COLO829 (cell line): ENCODE measurements at regions not wholly inside any gene's neighbourhood (a gene's known extent, or its start where the extent isn't known, plus 50 kb on each side); places are given as distances from the start of the nearest gene placed in this dataset.

Source experiments
- DNase-seq: peaks from one replicate; pipeline ENCODE4 v3.0.0; 2012; ENCODE audit warnings: low spot score

DNA sequence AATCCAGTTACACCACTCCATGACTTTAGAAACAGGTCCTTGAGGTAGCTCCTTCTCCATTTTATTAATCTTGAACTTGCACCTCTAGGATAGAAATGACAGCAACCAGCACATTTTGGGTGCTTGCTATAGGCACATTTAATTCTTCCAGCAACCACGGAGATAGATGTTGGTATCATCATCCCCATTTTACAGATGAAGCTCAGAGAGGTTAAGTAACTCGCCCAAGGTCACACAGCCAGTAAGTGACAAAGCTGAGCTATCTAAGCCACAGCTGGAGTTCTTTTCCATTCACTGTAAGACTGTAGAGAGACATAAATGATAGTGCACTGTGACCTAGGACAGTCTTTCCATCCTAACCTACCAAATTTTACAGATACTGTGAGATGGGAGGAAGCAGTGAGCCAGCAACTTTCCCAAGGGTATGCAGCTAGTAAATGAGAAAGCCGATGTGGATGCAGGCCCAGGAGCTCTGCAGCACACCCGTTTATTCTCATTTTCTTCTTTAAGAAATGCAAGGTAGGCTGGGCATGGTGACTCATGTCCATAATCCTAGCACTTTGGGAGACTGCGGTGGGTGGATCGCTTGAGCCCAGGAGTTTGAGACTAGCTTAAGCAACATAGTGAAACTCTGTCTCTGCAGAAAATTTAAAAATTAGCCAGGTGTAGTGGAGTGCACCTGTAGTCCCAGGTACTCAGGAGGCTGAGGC, 103.2 kb downstream of the TBX5 start:
- no peak for DNase-seq

DNA sequence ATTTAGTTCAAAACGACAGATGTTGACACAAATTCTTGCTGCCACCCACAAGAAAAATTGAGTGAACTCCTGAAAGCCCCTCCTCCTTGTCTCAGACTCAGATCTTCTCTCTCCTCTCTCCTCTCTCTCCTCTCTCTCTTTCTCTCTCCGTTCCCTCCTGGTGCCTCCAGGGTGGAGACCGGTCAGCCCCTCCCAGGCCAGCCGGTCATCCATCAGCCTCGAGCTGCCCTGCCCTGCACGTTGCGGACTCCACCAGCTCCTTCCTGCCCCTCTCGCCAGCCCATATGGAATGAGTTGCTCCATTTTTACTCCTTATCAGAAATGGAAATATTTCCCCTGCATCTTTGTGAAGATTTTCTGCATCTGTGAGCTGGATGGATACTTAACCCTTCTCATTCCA, 103.8 kb downstream of the TBX5 start:
- DNase-seq, result no peak

DNA sequence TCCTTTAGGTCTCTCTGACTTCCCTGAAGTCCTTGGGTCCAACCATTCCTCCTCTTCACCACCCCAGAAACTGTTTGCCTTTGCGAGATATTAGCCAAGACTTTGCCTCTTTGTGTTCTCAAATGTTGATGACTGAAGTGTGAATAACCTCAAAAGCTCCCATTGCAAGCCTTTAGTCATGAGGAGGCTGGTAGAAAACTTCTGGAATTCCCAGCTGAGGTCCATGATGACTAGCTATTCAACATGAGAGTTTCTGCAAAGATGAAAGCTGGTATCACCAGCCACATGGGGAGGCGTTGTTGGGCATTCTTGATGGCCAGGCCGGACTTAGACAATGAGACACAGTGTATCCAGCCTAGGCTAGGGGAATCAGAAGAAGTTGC, 111.7 kb downstream of the TBX5 start:
- DNase-seq, result no peak

DNA sequence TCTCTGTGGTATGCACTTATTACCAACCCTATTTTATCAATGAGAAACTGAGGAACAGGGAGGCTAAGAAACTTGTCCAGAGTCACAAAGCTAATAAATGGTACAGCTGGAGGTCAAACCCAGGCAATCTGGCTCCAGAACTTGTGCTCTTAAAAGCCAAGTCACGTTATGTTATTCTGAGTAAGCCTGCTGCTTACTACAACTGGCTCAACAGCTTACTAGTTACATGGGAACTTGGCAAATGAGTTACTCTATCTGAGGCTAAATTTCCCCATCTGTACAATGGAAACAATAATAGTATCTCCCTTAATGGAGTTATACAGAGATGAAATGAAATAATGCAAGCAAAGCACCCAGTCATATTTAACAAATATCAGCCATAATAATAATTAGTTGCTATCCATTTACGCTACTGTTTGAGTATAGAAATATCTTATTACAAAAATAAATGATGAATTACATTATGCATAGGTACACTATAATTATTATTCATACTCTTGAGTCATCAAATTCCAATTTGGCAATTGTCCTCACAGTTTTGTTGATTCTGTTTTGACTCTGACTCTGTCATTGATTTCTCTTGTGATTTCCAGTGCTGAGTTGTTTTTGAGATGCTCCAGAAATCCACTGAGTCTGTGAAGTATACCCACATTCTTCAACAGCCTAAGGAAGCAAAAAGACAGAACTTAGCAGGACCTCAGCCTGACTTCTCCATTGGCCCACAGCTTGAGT, 112.2 kb downstream of the TBX5 start:
- no peak for DNase-seq

DNA sequence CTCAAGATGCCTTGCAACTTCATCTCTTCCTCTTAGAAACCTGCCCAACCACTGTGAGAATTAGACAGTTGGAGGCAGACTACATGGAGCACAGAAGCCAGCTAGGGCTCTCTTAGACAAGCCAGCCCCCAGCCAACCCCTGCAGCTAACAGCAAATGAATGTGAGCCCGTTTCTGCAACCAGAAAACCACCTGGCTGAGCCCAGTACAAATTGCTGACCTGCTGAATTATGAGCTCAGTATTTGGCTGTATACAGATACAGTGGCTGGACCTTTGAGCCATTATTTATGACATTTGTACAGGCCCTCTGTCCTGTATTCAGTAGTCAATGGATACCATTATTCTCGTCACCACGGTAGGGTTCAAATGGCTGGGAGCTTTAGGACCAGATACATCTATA, 112.9 kb downstream of the TBX5 start:
- DNase-seq, result no peak

DNA sequence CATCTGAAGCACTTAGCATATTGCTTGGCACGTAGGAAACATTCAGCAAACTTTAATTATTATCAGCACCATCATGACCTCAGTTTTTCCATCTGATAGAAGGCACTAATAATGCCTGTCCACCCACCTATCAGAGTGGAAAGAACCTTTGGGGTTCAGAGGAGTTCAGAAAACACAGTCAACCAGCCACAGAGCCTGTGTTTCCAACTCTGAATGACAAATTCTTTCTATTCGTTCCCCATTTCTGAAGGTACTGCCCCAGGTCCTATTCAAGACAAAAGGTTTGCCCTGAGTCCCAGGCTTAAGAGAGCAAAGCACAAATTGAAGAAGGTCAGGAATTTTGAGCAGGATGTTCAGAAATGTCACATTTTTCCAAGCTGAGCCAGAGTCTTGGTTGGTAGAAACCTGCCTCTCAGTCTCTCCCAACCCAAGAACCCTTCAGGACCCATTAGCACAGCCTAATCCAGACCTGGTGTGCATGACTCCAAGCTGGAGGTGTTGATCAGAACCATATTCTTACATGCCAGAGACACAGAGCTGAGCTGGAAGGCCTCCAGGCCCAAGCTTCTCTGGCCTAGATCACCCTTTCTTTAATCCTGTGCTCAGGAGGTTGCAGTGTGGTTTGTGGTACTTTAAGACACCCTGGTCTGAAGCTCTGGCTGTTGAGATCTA, 114.4 kb downstream of the TBX5 start:
- no peak for DNase-seq

DNA sequence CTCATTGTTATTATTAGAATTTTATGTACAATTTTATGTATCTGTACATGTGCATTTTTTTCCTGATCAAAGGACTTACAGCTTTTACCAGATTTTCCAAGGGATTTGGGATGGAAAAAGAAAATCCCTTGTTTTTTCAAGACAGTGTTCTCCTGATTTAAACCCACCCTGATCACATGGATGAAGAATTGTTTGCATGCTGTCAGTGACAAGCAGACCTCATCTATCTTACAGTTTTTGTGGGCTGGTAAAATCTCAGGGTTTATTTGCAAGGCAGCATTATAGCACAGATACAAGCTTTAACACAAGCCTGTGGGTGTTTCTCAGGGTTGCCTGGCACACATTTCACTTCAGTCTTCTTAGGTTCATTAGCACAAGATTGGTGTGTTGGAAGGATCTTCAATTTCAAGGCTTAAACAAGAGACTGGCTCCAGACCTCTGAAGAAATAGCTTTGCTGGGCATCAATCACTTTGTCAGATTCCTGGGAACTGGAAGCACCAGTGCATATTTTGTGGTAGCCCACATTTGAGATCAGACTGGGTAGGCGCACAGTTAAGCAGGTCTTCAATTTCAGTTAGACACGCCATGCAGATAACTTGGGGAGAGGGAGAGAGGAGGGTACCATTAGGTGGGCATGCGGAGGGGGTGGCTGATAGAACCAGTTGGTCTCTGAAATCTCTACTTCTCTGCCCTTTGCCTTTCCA, 118.0 kb downstream of the TBX5 start:
- no peak for DNase-seq

DNA sequence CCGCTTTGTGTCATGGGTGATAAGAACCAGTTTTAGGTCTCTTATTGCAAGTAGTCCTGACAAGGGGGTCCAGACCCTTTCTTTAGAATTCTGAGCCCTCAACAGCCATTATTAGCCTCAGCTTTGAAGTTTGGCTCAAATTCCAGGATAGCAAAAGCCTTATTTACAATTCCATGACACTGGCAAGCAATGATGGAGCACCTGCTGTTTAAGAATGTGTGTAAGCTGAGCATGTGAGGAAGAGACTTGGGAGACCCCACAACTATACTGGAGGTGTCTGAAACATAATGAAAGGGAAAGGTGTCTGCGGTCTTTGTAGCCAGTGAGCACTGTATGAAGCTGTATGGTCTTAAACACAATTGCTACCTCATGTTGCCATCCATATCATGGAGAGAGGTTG, 119.8 kb downstream of the TBX5 start:
- DNase-seq, result no peak

DNA sequence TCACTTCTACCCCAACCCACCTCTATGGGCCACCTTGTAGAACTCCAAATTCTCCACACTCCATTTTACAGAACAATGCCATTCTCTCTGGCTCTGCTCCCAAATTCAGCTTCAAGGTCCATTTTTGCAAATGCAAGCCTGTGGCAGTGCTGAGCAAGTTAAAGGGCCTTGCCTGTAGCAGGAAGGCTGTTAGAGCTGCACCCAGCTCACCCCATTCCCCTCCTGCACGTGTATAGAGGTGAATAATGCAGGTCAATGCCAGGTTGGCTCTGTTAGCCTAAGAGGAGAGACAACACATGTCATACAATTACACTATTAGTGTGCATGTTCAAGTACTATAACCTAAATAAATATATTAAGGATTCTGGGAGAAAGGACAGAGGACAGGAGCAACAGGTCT, 120.4 kb downstream of the TBX5 start:
- DNase-seq, result no peak

DNA sequence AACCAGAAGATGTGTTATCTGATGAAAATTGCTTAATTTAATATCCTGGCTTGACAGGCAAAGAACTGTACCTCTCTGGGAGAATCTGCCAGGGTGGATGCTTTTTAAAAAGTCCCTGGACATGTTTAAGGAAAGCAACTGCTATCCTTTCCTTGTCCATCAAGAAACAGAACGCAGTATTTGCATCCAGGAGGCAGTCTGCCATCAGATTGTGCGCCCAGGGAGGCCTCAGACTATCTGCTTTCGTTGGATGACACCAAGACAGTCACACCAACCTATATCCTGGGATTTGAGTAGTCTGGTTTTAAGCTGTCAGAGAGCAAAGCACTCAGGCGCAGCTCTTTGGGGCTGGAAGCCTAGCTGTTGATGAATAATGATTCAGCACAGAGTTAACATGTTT, 121.9 kb downstream of the TBX5 start:
- no peak for DNase-seq

DNA sequence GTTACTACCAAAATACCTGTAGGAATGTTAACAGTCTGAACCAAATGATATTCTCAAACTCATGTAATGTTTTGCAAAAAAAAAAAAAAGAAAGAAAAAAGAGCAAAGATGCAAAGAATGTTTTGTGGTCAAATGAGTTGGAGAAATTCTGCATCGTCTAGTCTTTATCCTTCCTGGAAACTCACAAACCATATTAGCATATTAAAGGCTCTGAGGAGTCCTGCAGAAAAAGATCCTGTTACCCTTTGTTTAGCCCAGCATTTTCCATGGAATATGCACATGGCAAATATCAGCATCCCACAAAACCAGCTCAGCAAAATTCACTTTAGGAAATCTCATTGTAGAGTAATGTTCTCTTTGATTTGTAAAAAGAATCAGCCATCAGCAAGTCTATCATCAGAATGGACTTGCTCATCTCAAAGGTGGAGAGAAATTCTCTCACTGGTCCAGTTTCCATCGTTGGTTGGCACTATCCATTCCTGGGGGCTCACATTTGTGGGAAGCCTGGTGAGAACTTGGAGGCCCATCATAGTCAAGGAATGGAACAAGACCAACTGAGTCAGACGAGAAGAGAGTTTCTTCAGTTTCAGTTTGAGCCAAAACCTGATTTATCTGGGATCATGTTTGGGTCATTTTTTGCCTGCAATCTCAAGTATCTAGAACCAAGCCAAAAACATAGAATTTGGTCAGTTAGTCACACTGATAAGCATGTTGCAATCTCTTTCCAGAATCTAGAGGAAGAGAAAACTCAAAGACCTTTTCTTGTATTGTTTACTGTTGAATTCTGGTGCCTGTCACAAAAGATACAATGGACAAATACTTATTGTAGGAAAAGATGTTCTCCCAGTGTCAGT, 129.8 kb downstream of the TBX5 start:
- no peak for DNase-seq

DNA sequence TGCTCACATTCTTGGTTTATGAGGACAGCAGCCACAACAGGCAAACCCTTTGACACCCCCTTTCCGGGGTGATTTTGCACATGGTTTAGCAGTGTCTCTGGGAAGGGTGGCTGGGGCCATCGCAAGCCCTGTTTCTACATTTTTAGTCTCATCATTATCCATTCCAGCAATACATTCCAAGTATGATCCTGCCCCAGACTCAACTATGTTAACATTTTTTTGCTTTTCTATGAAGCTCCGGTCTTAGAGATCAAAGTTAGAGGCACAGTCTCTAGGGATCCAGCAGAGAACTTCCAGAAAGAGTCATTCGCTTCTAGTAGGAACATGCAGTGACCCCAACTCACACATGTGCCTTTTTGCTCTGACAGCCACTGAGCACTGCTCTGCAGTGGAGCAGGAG, 130.9 kb downstream of the TBX5 start:
- DNase-seq, result no peak

DNA sequence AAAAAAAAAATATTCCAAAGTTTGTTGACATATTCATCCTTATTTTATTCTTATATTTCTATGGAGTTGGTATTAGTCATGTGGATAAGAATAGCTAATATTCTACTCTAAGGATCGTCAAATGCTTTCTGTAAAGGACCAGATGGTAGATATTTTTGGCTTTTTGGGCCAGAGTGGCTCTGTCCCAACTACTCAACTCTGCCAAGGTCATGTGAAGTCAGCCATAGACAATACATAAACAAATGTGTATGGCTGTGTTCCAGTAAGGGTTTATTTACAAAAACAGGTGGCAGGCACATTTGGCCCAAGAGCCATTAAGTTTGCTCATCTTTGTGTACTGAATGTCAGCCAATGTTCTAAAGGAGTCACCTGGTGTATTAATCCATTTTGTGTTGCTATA, 131.8 kb downstream of the TBX5 start:
- no peak for DNase-seq

DNA sequence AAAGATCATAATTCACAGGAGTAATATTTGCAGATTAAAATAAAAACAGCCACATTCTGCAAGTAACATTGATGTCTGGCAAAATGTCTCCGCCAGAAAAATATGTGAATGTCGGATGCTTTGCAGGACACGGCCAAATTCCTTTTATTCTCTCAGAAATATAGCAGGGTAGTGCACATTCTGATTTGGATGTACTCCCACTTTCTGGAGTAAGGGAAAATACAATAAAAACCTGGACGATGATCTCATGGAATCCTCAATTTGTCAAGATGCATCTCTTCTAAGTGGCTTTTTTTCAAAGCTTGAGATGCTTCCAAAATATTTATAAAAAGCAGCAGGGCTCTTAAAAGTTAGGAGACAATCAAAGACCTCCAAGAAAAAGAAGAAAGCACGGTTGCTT, 133.3 kb downstream of the TBX5 start:
- DNase-seq, result no peak

DNA sequence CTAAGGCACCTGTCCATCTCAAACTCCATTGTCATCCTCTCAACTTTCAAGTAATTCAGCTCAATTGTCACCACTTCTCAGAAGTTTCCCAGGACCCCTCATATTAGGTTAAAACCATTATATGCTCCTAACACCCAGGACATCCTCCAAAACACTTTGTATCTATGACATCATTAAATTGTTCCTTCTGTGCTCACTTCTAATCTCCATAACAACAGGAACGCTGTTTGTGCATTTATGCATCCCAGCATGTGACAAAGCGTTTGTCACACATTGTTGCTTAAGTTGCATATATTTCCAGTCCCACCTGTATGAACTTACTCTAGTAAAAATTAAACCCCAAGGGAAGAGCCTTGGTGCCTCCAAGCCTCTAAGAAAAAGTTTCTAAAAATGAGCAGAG, 133.9 kb downstream of the TBX5 start:
- no peak for DNase-seq

DNA sequence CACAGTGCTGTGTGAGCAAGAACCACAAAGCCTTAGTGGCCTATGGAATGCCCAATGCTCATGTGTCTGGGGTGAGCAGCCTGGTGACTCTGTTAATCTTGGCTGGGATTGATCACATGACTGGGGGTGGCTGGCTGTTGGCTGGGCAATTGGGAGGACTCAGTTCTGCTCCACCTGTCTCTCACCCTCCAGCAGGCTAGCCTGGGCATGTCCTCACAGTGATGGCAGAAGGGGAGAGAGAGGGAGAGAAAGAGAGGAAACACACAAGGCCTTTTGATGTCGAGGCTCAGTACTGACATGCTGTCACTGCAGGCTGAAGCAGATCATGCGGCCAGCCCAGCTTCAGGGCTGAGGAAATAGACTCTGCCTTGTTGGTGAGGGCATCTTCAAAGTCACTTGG, 136.8 kb downstream of the TBX5 start:
- DNase-seq, result no peak

DNA sequence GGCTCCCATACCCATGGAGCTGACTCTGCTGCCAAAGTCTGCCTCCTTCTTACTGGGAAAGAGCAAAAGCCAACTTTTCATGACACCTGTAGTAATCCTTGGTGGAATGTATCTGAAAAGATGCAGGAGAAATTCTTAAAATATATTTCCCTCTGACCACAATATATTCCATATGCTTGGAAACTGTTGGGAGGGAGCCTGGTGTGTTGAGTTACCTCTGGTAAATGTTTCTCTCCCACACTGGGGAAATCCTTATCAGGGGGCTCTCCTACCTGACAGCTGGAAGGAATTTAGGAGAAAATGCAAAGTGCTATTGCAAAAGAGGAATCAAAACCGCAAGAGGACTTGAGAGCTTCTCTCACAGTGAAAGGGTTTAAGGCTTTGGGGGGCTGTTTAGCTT, 139.4 kb downstream of the TBX5 start:
- DNase-seq, result no peak

DNA sequence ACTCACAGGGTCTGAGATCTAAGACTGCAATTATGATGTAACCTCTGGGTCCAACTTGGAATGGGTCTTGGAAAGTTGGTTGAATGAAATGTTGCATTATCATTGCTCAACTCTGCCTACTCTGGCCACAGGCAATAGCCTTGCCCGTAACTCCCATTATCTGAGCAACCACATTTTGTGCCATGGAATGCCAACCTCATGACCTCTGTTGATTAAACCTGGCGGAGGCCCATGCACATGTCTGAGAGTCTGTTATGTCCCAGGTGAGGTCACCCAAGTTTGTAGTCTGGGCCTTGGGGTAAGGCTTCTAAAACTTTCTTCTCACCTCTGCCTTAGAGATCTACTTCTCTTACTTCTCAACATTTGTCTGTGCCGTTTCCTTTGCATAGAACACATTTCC, 140.9 kb downstream of the TBX5 start:
- DNase-seq, result no peak

DNA sequence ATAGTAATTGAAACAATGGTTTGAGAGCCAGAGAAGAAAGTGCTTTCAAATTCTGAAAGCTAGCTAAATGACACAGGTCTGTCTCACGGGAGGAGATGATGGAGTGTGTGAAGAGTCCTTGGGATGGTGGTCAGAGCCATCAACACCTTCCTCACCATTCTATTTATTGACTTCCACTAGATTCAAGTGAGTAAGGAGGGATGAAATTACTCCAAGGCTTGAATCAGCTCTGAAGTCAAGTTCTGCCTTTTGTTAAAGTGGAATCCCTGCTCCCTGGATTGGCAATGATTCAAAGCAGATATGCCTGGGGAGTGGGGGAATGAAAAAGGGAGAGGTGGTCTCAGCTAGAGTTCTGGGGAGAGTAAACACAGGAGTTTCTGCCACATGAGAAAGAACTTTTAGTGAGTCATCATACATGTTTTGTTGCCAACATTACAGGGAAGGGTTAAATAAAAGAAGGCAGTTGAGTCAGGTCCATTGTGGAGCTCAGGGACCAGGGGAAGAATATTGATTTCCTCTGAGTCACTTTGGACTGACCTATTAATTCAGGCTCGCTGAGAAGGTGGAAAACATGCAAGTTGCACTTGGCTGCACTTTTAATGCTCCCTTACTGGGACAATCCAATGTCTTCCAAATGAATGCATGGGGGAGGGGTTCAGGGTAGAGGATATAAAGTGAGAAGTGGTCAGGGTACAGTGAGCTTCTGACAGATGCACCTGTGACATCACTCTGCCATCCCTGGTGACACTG, 142.7 kb downstream of the TBX5 start:
- DNase-seq, result no peak

DNA sequence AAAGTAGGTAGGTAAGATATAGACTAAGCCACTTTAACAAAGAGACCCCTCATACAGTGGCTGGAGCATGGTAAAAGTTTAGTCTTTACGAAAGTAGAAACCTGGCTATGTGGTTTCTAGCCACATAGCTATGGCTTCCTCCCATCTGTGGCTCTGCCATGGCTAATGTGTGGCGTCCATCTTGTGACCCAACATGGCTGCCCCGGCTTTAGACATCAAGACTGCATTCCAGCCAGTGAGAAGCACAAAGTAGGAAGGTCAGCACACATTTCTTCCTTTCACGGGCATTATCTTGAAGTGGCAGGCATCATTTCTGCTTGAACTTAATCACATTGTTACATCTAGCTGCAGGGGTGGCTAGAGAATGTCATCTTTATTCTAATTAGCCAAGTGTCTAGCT, 148.3 kb downstream of the TBX5 start:
- DNase-seq, result no peak

DNA sequence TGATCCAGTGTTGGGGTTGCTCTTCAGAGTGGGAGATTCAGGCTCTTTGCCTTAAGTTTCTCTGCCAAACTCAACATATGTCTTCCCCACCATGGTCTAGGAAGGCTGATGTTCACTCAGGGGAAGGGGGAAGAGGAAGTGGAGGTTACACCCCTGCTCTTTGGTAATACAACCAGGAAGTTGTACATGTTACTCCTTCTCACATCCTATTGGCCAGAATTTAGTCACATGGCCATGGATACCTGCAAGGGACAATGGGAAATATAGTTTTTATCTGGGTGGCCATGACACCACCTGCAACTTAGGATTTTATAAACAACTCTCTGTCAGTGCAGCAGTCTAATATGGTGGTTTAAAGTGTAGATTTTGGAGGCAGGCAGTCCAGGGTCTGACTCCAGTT, 150.9 kb downstream of the TBX5 start:
- DNase-seq, result no peak
